ENCODE measurements at regions not wholly inside any gene's neighbourhood (a gene's known extent, or its start where the extent isn't known, plus 50 kb on each side); places are given as distances from the start of the nearest gene placed in this dataset.
"Not testable (repeated sequence)": the region's sequence is repeated elsewhere in the genome, so short reads cannot be mapped to it uniquely, and the experiment has no call there.

- Histone ChIP-seq H3K4me1 (ENCODE audit: control insufficient read depth, insufficient read depth, low read depth, low read length) (no peaks in the 10 kb centered on the region), H3K18ac (ENCODE audit: low read depth in 1 of 2, low read length in 2 of 2) (no peak overlapping the region), H2BK12ac (ENCODE audit: low read length in 2 of 2) (no peak overlapping the region), H3K9ac (ENCODE audit: low read length) (no peak overlapping the region), H2BK15ac (ENCODE audit: low read depth, poor library complexity, severe bottlenecking) (no peak overlapping the region), H3K4me3 (ENCODE audit: insufficient read depth in 1 of 2, low read depth in 1 of 2, low read length in 2 of 2) (no peak overlapping the region), H3K23ac (ENCODE audit: low read length in 2 of 2) (no peak overlapping the region), H3K27me3 (ENCODE audit: control insufficient read depth in 1 of 2, insufficient read depth in 1 of 2, low read length in 2 of 2) (peaks cover 0 to 3% of the 10 kb centered on the region in 2 experiments), H3K36me3 (ENCODE audit: control insufficient read depth in 1 of 2, insufficient read depth in 2 of 2, low read depth in 1 of 2, low read length in 2 of 2) (no peaks in the 10 kb centered on the region), H3K27ac (ENCODE audit: low read length, poor library complexity, severe bottlenecking) (no peak overlapping the region), H3K9me3 (ENCODE audit: control insufficient read depth, low read length) (no peaks in the 10 kb centered on the region), H2BK5ac (ENCODE audit: low read depth, low read length, poor library complexity, severe bottlenecking) (no peak overlapping the region), H2BK120ac (ENCODE audit: low read depth, low read length) (no peak overlapping the region), H3K14ac (ENCODE audit: low read length in 2 of 2) (no peak overlapping the region), H4K8ac (ENCODE audit: low read length) (no peak overlapping the region), H3K4ac (ENCODE audit: low read depth in 1 of 2, low read length in 2 of 2) (peak overlapping the region in 1 of 2 experiments; percentile 29), H3K79me1 (replicated peaks; ENCODE audit: low read length, poor library complexity, severe bottlenecking) (no peaks in the 10 kb centered on the region), H3K4me2 (ENCODE audit: low read length, poor library complexity, severe bottlenecking) (no peak overlapping the region), H2AK5ac (ENCODE audit: low read length, severe bottlenecking) (no peak overlapping the region), H2AFZ (ENCODE audit: low read depth, low read length) (no peak overlapping the region), H4K91ac (ENCODE audit: low read length) (peak overlapping the region; percentile 5)
- DNase-seq: no peak
- 88% methylated on average over 15 of the region's 16 CpGs for WGBS
Observed at GRCh38 chr16:88196471-88197400, 186.0 kb upstream of the ZNF469 start.

- Histone ChIP-seq H3K27ac (ENCODE audit: low read length, poor library complexity, severe bottlenecking) (no peak overlapping the region), H4K8ac (ENCODE audit: low read length) (no peak overlapping the region), H2BK5ac (ENCODE audit: low read depth, low read length, poor library complexity, severe bottlenecking) (no peak overlapping the region), H3K4me2 (ENCODE audit: low read length, poor library complexity, severe bottlenecking) (no peak overlapping the region), H3K4me1 (ENCODE audit: control insufficient read depth, insufficient read depth, low read depth, low read length) (no peaks in the 10 kb centered on the region), H3K18ac (ENCODE audit: low read depth in 1 of 2, low read length in 2 of 2) (peak overlapping the region in 1 of 2 experiments; percentile 21), H2BK120ac (ENCODE audit: low read depth, low read length) (no peak overlapping the region), H2BK15ac (ENCODE audit: low read depth, poor library complexity, severe bottlenecking) (peak overlapping the region; percentile 60), H2BK12ac (ENCODE audit: low read length in 2 of 2) (no peak overlapping the region), H3K4ac (ENCODE audit: low read depth in 1 of 2, low read length in 2 of 2) (no peak overlapping the region), H3K36me3 (ENCODE audit: control insufficient read depth in 1 of 2, insufficient read depth in 2 of 2, low read depth in 1 of 2, low read length in 2 of 2) (no peaks in the 10 kb centered on the region), H3K9me3 (ENCODE audit: control insufficient read depth, low read length) (no peaks in the 10 kb centered on the region), H4K91ac (ENCODE audit: low read length) (no peak overlapping the region), H3K27me3 (ENCODE audit: control insufficient read depth in 1 of 2, insufficient read depth in 1 of 2, low read length in 2 of 2) (peaks cover 0 to 7% of the 10 kb centered on the region in 2 experiments), H3K79me1 (replicated peaks; ENCODE audit: low read length, poor library complexity, severe bottlenecking) (no peaks in the 10 kb centered on the region), H3K9ac (ENCODE audit: low read length) (no peak overlapping the region), H2AFZ (ENCODE audit: low read depth, low read length) (no peak overlapping the region), H2AK5ac (ENCODE audit: low read length, severe bottlenecking) (no peak overlapping the region), H3K14ac (ENCODE audit: low read length in 2 of 2) (no peak overlapping the region), H3K23ac (ENCODE audit: low read length in 2 of 2) (no peak overlapping the region), H3K4me3 (ENCODE audit: insufficient read depth in 1 of 2, low read depth in 1 of 2, low read length in 2 of 2) (no peak overlapping the region)
- WGBS: 94% methylated on average over 16 of the region's 20 CpGs
- no peak for DNase-seq
Observed at GRCh38 chr16:88197481-88198456, 185.0 kb upstream of the ZNF469 start.

DNA sequence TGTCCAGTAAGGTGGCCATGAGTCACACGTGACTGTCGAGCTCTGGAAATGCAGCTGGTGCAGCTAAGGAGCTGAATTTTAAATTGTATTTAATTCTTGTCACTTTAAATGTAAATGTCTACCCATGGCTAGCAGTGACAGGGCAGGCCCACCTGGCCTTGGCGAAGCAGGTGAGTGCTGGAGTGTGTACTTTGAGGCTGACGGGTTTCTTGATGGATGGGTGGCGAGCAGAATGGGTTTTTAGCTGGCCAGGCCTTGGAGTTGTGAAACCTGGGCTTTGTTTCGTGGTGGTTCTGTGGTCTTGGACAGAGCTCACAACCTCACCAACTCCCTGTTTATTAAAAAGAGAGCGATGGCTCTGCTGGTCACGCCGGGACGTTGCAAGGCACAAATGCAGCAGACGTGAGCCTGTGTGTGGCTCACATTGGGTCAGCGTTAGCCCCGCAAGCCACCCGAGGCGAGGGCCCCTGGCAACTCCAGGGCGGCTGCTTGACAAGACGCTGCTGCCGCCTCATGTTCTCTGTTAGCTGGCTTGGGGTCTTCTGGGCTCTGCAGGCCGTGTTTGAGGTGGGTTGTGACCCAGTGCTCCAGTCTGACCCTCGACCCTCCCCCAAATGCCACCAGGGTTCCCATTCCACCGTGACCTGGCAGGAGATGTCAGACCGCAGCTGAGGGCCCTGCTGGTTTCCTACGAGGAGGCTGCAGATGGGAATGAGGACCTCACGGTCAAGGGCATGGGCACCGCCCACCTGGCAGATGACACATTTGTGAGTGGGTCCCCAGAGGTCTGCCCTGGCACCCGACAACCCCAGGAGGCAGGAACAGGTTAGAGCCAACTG is 184.1 kb upstream of the ZNF469 start:
- not testable (repeated sequence) for H2BK5ac ChIP-seq (ENCODE audit: low read depth, low read length, poor library complexity, severe bottlenecking); H3K23ac ChIP-seq (ENCODE audit: low read length in 2 of 2); H3K4me1 ChIP-seq (ENCODE audit: control insufficient read depth, insufficient read depth, low read depth, low read length); H3K79me1 ChIP-seq (replicated peaks; ENCODE audit: low read length, poor library complexity, severe bottlenecking); DNase-seq; H2BK15ac ChIP-seq (ENCODE audit: low read depth, poor library complexity, severe bottlenecking); H3K18ac ChIP-seq (ENCODE audit: low read depth in 1 of 2, low read length in 2 of 2); H3K36me3 ChIP-seq (ENCODE audit: control insufficient read depth in 1 of 2, insufficient read depth in 2 of 2, low read depth in 1 of 2, low read length in 2 of 2); H3K4me3 ChIP-seq (ENCODE audit: insufficient read depth in 1 of 2, low read depth in 1 of 2, low read length in 2 of 2); H4K91ac ChIP-seq (ENCODE audit: low read length); H3K4me2 ChIP-seq (ENCODE audit: low read length, poor library complexity, severe bottlenecking); H4K8ac ChIP-seq (ENCODE audit: low read length); H3K27ac ChIP-seq (ENCODE audit: low read length, poor library complexity, severe bottlenecking); H2BK120ac ChIP-seq (ENCODE audit: low read depth, low read length); H2AFZ ChIP-seq (ENCODE audit: low read depth, low read length); H2BK12ac ChIP-seq (ENCODE audit: low read length in 2 of 2); H3K27me3 ChIP-seq (ENCODE audit: control insufficient read depth in 1 of 2, insufficient read depth in 1 of 2, low read length in 2 of 2); H3K9me3 ChIP-seq (ENCODE audit: control insufficient read depth, low read length); H3K4ac ChIP-seq (ENCODE audit: low read depth in 1 of 2, low read length in 2 of 2); H3K14ac ChIP-seq (ENCODE audit: low read length in 2 of 2); H2AK5ac ChIP-seq (ENCODE audit: low read length, severe bottlenecking); H3K9ac ChIP-seq (ENCODE audit: low read length)
- WGBS: 90% methylated on average over 19 of the region's 26 CpGs
